Natural killer cell (primary cell): ENCODE measurements at regions not wholly inside any gene's neighbourhood (a gene's known extent, or its start where the extent isn't known, plus 50 kb on each side); places are given as distances from the start of the nearest gene placed in this dataset.

Experiments used
- ATAC-seq, 3 donors: fragments of 150-1000 bp in 2 of 3; fragments of 200-7000 bp in 1 of 3; cut with Tn5 transposase; 1 replicate in 1 of 3; 2 replicates in 2 of 3; pipeline ENCODE4 v1.10.0; 2021; ENCODE audit warnings: mild to moderate bottlenecking in 2 of 3, moderate library complexity in 2 of 3
- DNase-seq, 2 donors: peaks; one replicate each; pipeline versions ENCODE4 v3.0.0 to v3.0.0-alpha.2; 2013 to 2021; ENCODE audit warnings: mixed read lengths in 1 of 2
- H3K27ac ChIP-seq: one replicate; pipeline ENCODE4 v1.5.1; 2013; ENCODE audit warnings: mild to moderate bottlenecking, low read length
- H3K27me3 ChIP-seq: one replicate; pipeline ENCODE4 v1.6.1; 2013; ENCODE audit warnings: low read length; ENCODE audit not compliant: control insufficient read depth, insufficient read depth
- H3K36me3 ChIP-seq: one replicate; pipeline ENCODE4 v1.6.1; 2013; ENCODE audit warnings: low read length; ENCODE audit not compliant: control insufficient read depth, insufficient read depth
- H3K4me1 ChIP-seq: one replicate; pipeline ENCODE4 v1.6.1; 2013; ENCODE audit warnings: low read length; ENCODE audit not compliant: control insufficient read depth, insufficient read depth
- H3K4me3 ChIP-seq: one replicate; pipeline ENCODE4 v1.5.1; 2013; ENCODE audit warnings: low read length
- H3K9me3 ChIP-seq: one replicate; pipeline ENCODE4 v1.6.1; 2013; ENCODE audit warnings: low read length; ENCODE audit not compliant: control insufficient read depth, insufficient read depth
- H3K27ac Mint-ChIP-seq, 2 donors: one replicate each; pipeline ENCODE4 v1.8.0; 2022; ENCODE audit warnings: mild to moderate bottlenecking in 2 of 2, mixed read lengths in 2 of 2, moderate library complexity in 1 of 2
- H3K27me3 Mint-ChIP-seq, 2 donors: one replicate each; pipeline ENCODE4 v1.8.0; 2022; ENCODE audit warnings: low read depth in 2 of 2, mixed read lengths in 2 of 2
- H3K36me3 Mint-ChIP-seq: one replicate; pipeline ENCODE4 v1.8.0; 2022; ENCODE audit warnings: mixed read lengths
- H3K4me1 Mint-ChIP-seq, 2 donors: one replicate each; pipeline ENCODE4 v1.8.0; 2022; ENCODE audit warnings: mixed read lengths in 2 of 2
- H3K4me3 Mint-ChIP-seq: one replicate; pipeline ENCODE4 v1.8.0; 2022; ENCODE audit warnings: mild to moderate bottlenecking, moderate library complexity, mixed read lengths
- H3K9me3 Mint-ChIP-seq, 2 donors: one replicate each; pipeline ENCODE4 v1.8.0; 2022; ENCODE audit warnings: mixed read lengths in 2 of 2
- CTCF ChIP-seq: fragments of 200-600 bp; IDR thresholded peaks from one replicate; pipeline ENCODE4 v1.8.0; 2022; ENCODE audit warnings: antibody characterized with exemption
- WGBS: methylation state at CpG from one replicate; pipeline ENCODE4 v1.1.7; 2013; ENCODE audit warnings: missing lambda C conversion rate; ENCODE audit not compliant: insufficient coverage; 5-methylcytosine and 5-hydroxymethylcytosine counted together
- intact Hi-C: fragments of 100-400 bp; cut with micrococcal nuclease; formaldehyde crosslinking; loops from one replicate; pipeline ENCODE4 v1.14.2; 2022

- Mint-ChIP-seq H3K27me3 (no peaks in the 10 kb centered on the region), H3K36me3 (no peaks in the 10 kb centered on the region), H3K27ac (no peak overlapping the region), H3K4me3 (no peak overlapping the region), H3K9me3 (no peaks in the 10 kb centered on the region), H3K4me1 (peaks cover 0 to 22% of the 10 kb centered on the region in 2 donors)
- Histone ChIP-seq H3K9me3 (no peaks in the 10 kb centered on the region), H3K27me3 (no peaks in the 10 kb centered on the region), H3K4me1 (no peaks in the 10 kb centered on the region), H3K4me3 (no peak overlapping the region), H3K27ac (no peak overlapping the region), H3K36me3 (no peaks in the 10 kb centered on the region)
- 69% methylated on average over 4 of the region's 4 CpGs for WGBS
- TF ChIP-seq CTCF = no peak
- ATAC-seq (no peak), DNase-seq (no peak)
- intact Hi-C loops = no loop called here
Observed at GRCh38 chr17:79537686-79538085, 73.2 kb downstream of the RBFOX3 start.

GRCh38 chr17:79537061-79537460 is 73.8 kb downstream of the RBFOX3 start:
- H3K4me1 ChIP-seq = no peaks in the 10 kb centered on the region
- no peaks in the 10 kb centered on the region for H3K27me3 ChIP-seq
- Mint-ChIP-seq H3K4me3 (no peak overlapping the region), H3K27ac (no peak overlapping the region), H3K36me3 (no peaks in the 10 kb centered on the region), H3K9me3 (no peaks in the 10 kb centered on the region), H3K27me3 (no peaks in the 10 kb centered on the region), H3K4me1 (peaks cover 0 to 22% of the 10 kb centered on the region in 2 donors)
- no peak for DNase-seq
- intact Hi-C loops = no loop called here
- H3K27ac ChIP-seq = no peak overlapping the region
- no peak overlapping the region for H3K4me3 ChIP-seq
- no peak for ATAC-seq
- no peaks in the 10 kb centered on the region for H3K9me3 ChIP-seq
- 97% methylated on average over 7 of the region's 7 CpGs for WGBS
- no peak for TF ChIP-seq CTCF
- no peaks in the 10 kb centered on the region for H3K36me3 ChIP-seq

- H3K27me3 Mint-ChIP-seq = no peaks in the 10 kb centered on the region
- no peak overlapping the region for H3K4me3 Mint-ChIP-seq
- H3K36me3 ChIP-seq = no peaks in the 10 kb centered on the region
- H3K27ac ChIP-seq = no peak overlapping the region
- H3K36me3 Mint-ChIP-seq = no peaks in the 10 kb centered on the region
- no peak overlapping the region for H3K27ac Mint-ChIP-seq
- H3K4me3 ChIP-seq = no peak overlapping the region
- no peak for TF ChIP-seq CTCF
- intact Hi-C loops = no loop called here
- H3K27me3 ChIP-seq = no peaks in the 10 kb centered on the region
- WGBS = 91% methylated on average over 15 of the region's 15 CpGs
- ATAC-seq (no peak), DNase-seq (no peak)
- H3K9me3 ChIP-seq = no peaks in the 10 kb centered on the region
- H3K4me1 ChIP-seq = no peaks in the 10 kb centered on the region
- H3K4me1 Mint-ChIP-seq = peaks cover 0 to 18% of the 10 kb centered on the region in 2 donors
- H3K9me3 Mint-ChIP-seq = no peaks in the 10 kb centered on the region
Observed at GRCh38 chr17:79536212-79536840, 74.5 kb downstream of the RBFOX3 start.

- intact Hi-C loops = no loop called here
- Mint-ChIP-seq H3K4me1 (peaks cover 0 to 18% of the 10 kb centered on the region in 2 donors), H3K4me3 (no peak overlapping the region), H3K27ac (no peak overlapping the region), H3K9me3 (no peaks in the 10 kb centered on the region), H3K27me3 (no peaks in the 10 kb centered on the region), H3K36me3 (no peaks in the 10 kb centered on the region)
- Histone ChIP-seq H3K9me3 (no peaks in the 10 kb centered on the region), H3K4me1 (no peaks in the 10 kb centered on the region), H3K4me3 (no peak overlapping the region), H3K27ac (no peak overlapping the region), H3K36me3 (no peaks in the 10 kb centered on the region), H3K27me3 (no peaks in the 10 kb centered on the region)
- DNase-seq (no peak), ATAC-seq (no peak)
- 87% methylated on average over 5 of the region's 5 CpGs for WGBS
- TF ChIP-seq CTCF = no peak
Observed at GRCh38 chr17:79535728-79536025, 75.2 kb downstream of the RBFOX3 start.
